ENCODE measurements at regions not wholly inside any gene's neighbourhood (a gene's known extent, or its start where the extent isn't known, plus 50 kb on each side); places are given as distances from the start of the nearest gene placed in this dataset.

GRCh38 chr2:180268006-180268405 lies 260.9 kb upstream of the CWC22 start:
- CTCF ChIA-PET = interaction anchor here (0.5 kb wide), 1 partner anchor 338 kb away, joined by 3 read pairs; no protein-coding TSS in a partner anchor
- Mint-ChIP-seq H3K27ac (ENCODE audit: low read depth, unreplicated experiment) (no peak overlapping the region), H3K36me3 (ENCODE audit: insufficient read depth, unreplicated experiment) (no peaks in the 10 kb centered on the region), H3K9me3 (ENCODE audit: unreplicated experiment) (peaks cover 12% of the 10 kb centered on the region), H3K4me1 (ENCODE audit: insufficient read depth, unreplicated experiment) (no peaks in the 10 kb centered on the region), H3K4me3 (ENCODE audit: unreplicated experiment) (no peak overlapping the region), H3K27me3 (ENCODE audit: insufficient read depth, unreplicated experiment) (no peaks in the 10 kb centered on the region)
- no TSS peak for BruUV-seq (replicated peaks)
- DNase-seq (ENCODE audit: unreplicated experiment) = no peak
- POLR2A ChIA-PET = no interaction called here
- intact Hi-C loops (cut with micrococcal nuclease) = no loop called here
- no peak for TF ChIP-seq CTCF (IDR thresholded peaks at IDR 0.05; ENCODE audit: unreplicated experiment)

DNA sequence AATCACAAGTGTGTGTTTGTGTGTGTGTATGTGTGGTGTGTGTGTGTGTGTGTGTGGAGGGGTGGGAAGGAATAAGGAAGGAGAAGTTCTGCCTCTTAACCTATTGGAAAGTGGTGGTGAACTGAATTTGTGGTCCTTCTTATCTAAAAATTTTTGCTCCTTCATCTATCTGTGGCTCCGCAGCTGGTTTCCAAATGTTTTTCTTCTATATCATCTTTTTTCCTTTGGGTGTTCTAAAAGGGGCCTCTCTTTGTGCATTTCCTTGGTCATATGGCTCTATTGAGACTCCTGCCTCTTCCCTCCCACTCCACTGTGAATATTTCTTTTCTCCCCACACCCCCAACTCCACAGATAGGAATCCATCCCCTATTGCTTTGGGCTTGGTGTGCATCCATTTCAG lies 254.9 kb upstream of the CWC22 start:
- H3K36me3 Mint-ChIP-seq (ENCODE audit: insufficient read depth, unreplicated experiment) = no peaks in the 10 kb centered on the region
- no peaks in the 10 kb centered on the region for H3K4me1 Mint-ChIP-seq (ENCODE audit: insufficient read depth, unreplicated experiment)
- CTCF ChIA-PET = no interaction called here
- intact Hi-C loops (cut with micrococcal nuclease) = no loop called here
- no peak for DNase-seq (ENCODE audit: unreplicated experiment)
- no peaks in the 10 kb centered on the region for H3K27me3 Mint-ChIP-seq (ENCODE audit: insufficient read depth, unreplicated experiment)
- no peaks in the 10 kb centered on the region for H3K9me3 Mint-ChIP-seq (ENCODE audit: unreplicated experiment)
- H3K4me3 Mint-ChIP-seq (ENCODE audit: unreplicated experiment) = no peak overlapping the region
- BruUV-seq (replicated peaks) = no TSS peak
- POLR2A ChIA-PET = no interaction called here
- TF ChIP-seq CTCF (IDR thresholded peaks at IDR 0.05; ENCODE audit: unreplicated experiment) = no peak
- H3K27ac Mint-ChIP-seq (ENCODE audit: low read depth, unreplicated experiment) = no peak overlapping the region

DNA sequence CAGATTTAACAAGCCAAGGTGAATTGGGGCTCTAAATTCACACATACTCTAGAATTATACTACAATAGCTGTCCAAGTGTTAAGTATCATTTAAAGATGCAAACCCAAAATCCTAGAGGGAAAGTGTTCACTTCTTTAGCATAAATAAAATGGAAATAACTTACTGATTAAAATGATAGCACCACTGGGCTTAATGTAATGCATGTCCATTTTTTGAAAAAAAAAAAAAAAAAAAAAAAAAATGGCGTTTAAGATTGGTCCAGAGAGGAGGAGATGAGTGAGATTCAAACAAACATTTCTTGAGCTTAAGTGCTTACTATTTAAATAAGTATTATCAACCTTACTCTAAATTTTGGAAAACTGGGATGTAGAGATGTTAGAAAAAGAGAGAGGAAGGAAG lies 251.5 kb upstream of the CWC22 start:
- CTCF ChIA-PET = no interaction called here
- POLR2A ChIA-PET = no interaction called here

GRCh38 chr2:180258041-180258537 lies 251.0 kb upstream of the CWC22 start:
- Mint-ChIP-seq H3K4me3 (ENCODE audit: unreplicated experiment) (no peak overlapping the region), H3K36me3 (ENCODE audit: insufficient read depth, unreplicated experiment) (no peaks in the 10 kb centered on the region), H3K4me1 (ENCODE audit: insufficient read depth, unreplicated experiment) (no peaks in the 10 kb centered on the region), H3K27me3 (ENCODE audit: insufficient read depth, unreplicated experiment) (no peaks in the 10 kb centered on the region), H3K9me3 (ENCODE audit: unreplicated experiment) (no peaks in the 10 kb centered on the region), H3K27ac (ENCODE audit: low read depth, unreplicated experiment) (no peak overlapping the region)
- CTCF ChIA-PET = no interaction called here
- POLR2A ChIA-PET = no interaction called here
- no peak for TF ChIP-seq CTCF (IDR thresholded peaks at IDR 0.05; ENCODE audit: unreplicated experiment)
- no TSS peak for BruUV-seq (replicated peaks)
- intact Hi-C loops (cut with micrococcal nuclease) = no loop called here
- no peak for DNase-seq (ENCODE audit: unreplicated experiment)

More for the DNA sequence above, 251.5 kb upstream of the CWC22 start:
- no peak for DNase-seq (ENCODE audit: unreplicated experiment)
- H3K4me3 Mint-ChIP-seq (ENCODE audit: unreplicated experiment) = no peak overlapping the region
- intact Hi-C loops (cut with micrococcal nuclease) = no loop called here
- TF ChIP-seq CTCF (IDR thresholded peaks at IDR 0.05; ENCODE audit: unreplicated experiment) = no peak
- no peak overlapping the region for H3K27ac Mint-ChIP-seq (ENCODE audit: low read depth, unreplicated experiment)
- no TSS peak for BruUV-seq (replicated peaks)
- no peaks in the 10 kb centered on the region for H3K36me3 Mint-ChIP-seq (ENCODE audit: insufficient read depth, unreplicated experiment)
- no peaks in the 10 kb centered on the region for H3K27me3 Mint-ChIP-seq (ENCODE audit: insufficient read depth, unreplicated experiment)
- H3K4me1 Mint-ChIP-seq (ENCODE audit: insufficient read depth, unreplicated experiment) = no peaks in the 10 kb centered on the region
- H3K9me3 Mint-ChIP-seq (ENCODE audit: unreplicated experiment) = no peaks in the 10 kb centered on the region
